ENCODE measurements at regions not wholly inside any gene's neighbourhood (a gene's known extent, or its start where the extent isn't known, plus 50 kb on each side); places are given as distances from the start of the nearest gene placed in this dataset.

GRCh38 chr5:77569409-77569808, 69.1 kb downstream of the OTP start:
- no peak for DNase-seq
- H3K9me3 Mint-ChIP-seq = no peaks in the 10 kb centered on the region
- no peak overlapping the region for H3K27ac Mint-ChIP-seq
- H3K4me3 Mint-ChIP-seq = no peak overlapping the region
- no peaks in the 10 kb centered on the region for H3K4me1 Mint-ChIP-seq
- no peaks in the 10 kb centered on the region for H3K36me3 Mint-ChIP-seq (ENCODE audit: low read depth)
- H3K27me3 Mint-ChIP-seq (ENCODE audit: low read depth, poor library complexity) = peaks cover 10% of the 10 kb centered on the region
- TF ChIP-seq, protein P1, sequence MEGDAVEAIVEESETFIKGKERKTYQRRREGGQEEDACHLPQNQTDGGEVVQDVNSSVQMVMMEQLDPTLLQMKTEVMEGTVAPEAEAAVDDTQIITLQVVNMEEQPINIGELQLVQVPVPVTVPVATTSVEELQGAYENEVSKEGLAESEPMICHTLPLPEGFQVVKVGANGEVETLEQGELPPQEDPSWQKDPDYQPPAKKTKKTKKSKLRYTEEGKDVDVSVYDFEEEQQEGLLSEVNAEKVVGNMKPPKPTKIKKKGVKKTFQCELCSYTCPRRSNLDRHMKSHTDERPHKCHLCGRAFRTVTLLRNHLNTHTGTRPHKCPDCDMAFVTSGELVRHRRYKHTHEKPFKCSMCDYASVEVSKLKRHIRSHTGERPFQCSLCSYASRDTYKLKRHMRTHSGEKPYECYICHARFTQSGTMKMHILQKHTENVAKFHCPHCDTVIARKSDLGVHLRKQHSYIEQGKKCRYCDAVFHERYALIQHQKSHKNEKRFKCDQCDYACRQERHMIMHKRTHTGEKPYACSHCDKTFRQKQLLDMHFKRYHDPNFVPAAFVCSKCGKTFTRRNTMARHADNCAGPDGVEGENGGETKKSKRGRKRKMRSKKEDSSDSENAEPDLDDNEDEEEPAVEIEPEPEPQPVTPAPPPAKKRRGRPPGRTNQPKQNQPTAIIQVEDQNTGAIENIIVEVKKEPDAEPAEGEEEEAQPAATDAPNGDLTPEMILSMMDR (IDR thresholded peaks at IDR 0.05) = no peak

- H3K4me1 Mint-ChIP-seq = no peaks in the 10 kb centered on the region
- H3K4me3 Mint-ChIP-seq = no peak overlapping the region
- H3K9me3 Mint-ChIP-seq = no peaks in the 10 kb centered on the region
- peaks cover 8% of the 10 kb centered on the region for H3K27me3 Mint-ChIP-seq (ENCODE audit: low read depth, poor library complexity)
- no peak overlapping the region for H3K27ac Mint-ChIP-seq
- no peaks in the 10 kb centered on the region for H3K36me3 Mint-ChIP-seq (ENCODE audit: low read depth)
- TF ChIP-seq, protein P1 (IDR thresholded peaks at IDR 0.05) = no peak
- DNase-seq = no peak
These were observed 70.0 kb downstream of the OTP start for GRCh38 chr5:77568555-77568954.

DNA sequence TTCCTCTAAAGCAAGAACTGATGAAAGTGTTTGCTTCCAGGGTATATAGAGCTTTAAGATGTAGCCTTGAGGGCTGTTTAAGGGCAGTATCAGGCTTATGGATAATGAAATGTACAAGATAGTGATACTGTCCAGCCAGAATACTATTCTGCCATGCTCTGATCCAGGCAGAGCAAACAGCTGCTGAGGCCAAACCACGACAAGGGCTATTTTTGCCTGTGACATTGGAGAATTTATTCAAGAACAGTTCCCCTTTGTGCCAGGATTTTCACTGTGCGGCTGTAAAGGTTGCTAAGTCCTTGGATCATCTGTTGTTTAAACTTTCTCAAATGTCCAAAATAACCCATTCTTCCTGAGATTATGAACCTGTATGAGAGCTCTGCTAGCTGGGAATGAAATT, 70.4 kb downstream of the OTP start:
- Mint-ChIP-seq H3K36me3 (ENCODE audit: low read depth) (no peaks in the 10 kb centered on the region), H3K4me1 (no peaks in the 10 kb centered on the region), H3K9me3 (no peaks in the 10 kb centered on the region), H3K27me3 (ENCODE audit: low read depth, poor library complexity) (peaks cover 8% of the 10 kb centered on the region), H3K4me3 (no peak overlapping the region), H3K27ac (no peak overlapping the region)
- TF ChIP-seq, protein P1 (IDR thresholded peaks at IDR 0.05) = no peak
- no peak for DNase-seq

DNA sequence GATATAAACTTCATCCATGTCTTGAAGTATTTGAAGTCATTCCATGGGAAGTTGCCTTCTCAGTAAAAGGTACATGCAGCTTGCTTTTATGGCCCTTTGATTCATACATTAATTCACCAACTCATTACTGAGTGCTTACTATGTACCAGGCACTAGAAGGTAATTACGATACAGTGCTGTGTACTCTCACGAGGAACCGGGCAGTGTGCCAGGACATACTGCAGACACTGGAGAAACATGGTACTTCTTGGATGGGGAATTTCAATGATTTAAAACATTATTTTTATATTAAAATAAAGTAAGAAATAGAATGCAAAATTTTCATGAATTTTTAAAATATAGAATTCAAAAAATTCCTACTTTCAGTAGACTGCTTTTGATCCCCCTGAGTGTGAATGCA, 71.4 kb upstream of the WDR41 start:
- Mint-ChIP-seq H3K27ac (no peak overlapping the region), H3K9me3 (no peaks in the 10 kb centered on the region), H3K4me1 (peaks cover 4% of the 10 kb centered on the region), H3K27me3 (ENCODE audit: low read depth, poor library complexity) (peaks cover 1% of the 10 kb centered on the region), H3K36me3 (ENCODE audit: low read depth) (no peaks in the 10 kb centered on the region), H3K4me3 (no peak overlapping the region)
- TF ChIP-seq, protein P1 (IDR thresholded peaks at IDR 0.05) = no peak
- DNase-seq = no peak

GRCh38 chr5:77561965-77562364, 69.8 kb upstream of the WDR41 start:
- Mint-ChIP-seq H3K4me3 (no peak overlapping the region), H3K36me3 (ENCODE audit: low read depth) (no peaks in the 10 kb centered on the region), H3K9me3 (no peaks in the 10 kb centered on the region), H3K27ac (no peak overlapping the region), H3K4me1 (peaks cover 4% of the 10 kb centered on the region), H3K27me3 (ENCODE audit: low read depth, poor library complexity) (no peaks in the 10 kb centered on the region)
- no peak for DNase-seq
- TF ChIP-seq, protein P1 (IDR thresholded peaks at IDR 0.05) = no peak

DNA sequence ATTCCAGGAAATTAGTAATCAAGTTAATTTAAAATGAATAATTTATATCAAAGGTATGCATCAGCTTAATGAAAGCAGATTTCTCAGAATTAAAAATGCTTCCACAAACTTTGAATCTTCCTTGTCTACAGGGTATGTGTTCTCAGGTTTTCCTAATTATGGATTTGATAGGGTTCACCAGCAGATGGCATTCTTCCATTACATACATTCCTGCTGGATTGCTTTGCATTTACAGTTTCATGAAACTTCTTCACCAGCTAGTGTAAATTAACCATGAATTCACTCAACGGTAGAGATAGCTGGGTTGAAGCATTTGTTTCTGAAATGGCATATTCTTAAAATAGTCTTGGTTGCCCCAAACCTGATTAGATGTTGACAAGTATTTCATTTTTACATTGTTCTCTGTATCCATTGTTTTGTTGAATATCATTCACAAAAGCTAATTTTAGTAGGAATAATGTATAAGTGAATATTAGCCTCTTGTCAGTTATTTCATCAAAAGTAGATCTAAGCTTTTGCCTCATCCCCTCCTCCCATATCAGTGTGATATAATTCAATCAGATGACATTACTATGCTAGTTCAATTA, 68.7 kb upstream of the WDR41 start:
- no peak for DNase-seq
- no peaks in the 10 kb centered on the region for H3K36me3 Mint-ChIP-seq (ENCODE audit: low read depth)
- H3K27me3 Mint-ChIP-seq (ENCODE audit: low read depth, poor library complexity) = peaks cover 4% of the 10 kb centered on the region
- no peak overlapping the region for H3K4me3 Mint-ChIP-seq
- H3K4me1 Mint-ChIP-seq = peaks cover 4% of the 10 kb centered on the region
- TF ChIP-seq, protein P1 (IDR thresholded peaks at IDR 0.05) = peak; percentile 59
- no peaks in the 10 kb centered on the region for H3K9me3 Mint-ChIP-seq
- H3K27ac Mint-ChIP-seq = no peak overlapping the region
